NCI-H187 treated with DMSO at 0.1 percent for 48 hours (cell line): ENCODE measurements at regions not wholly inside any gene's neighbourhood (a gene's known extent, or its start where the extent isn't known, plus 50 kb on each side); places are given as distances from the start of the nearest gene placed in this dataset.

Experiments
- DNase-seq: peaks from one replicate; lab custom pipeline; 2025; lab: John Stamatoyannopoulos, UW

- DNase-seq: no peak
Measured at GRCh38 chr4:138085736-138086305, 156.3 kb downstream of the SLC7A11 start.

GRCh38 chr4:138078751-138079520 lies 163.2 kb downstream of the SLC7A11 start:
- DNase-seq: no peak

GRCh38 chr4:138078253-138078652 lies 163.9 kb downstream of the SLC7A11 start:
- DNase-seq: no peak

GRCh38 chr4:138076561-138076960 lies 165.6 kb downstream of the SLC7A11 start:
- DNase-seq: no peak

- DNase-seq: no peak
Measured at GRCh38 chr4:138070816-138071215, 171.3 kb downstream of the SLC7A11 start.

GRCh38 chr4:138063581-138063980 lies 178.6 kb downstream of the SLC7A11 start:
- DNase-seq: no peak

GRCh38 chr4:138062929-138063328 lies 179.2 kb downstream of the SLC7A11 start:
- no peak for DNase-seq

- no peak for DNase-seq
Measured at GRCh38 chr4:138056541-138056940, 185.6 kb downstream of the SLC7A11 start.

GRCh38 chr4:138055890-138056289 lies 186.3 kb downstream of the SLC7A11 start:
- no peak for DNase-seq

GRCh38 chr4:138053641-138054301 lies 188.4 kb downstream of the SLC7A11 start:
- DNase-seq: no peak

GRCh38 chr4:138052806-138053632 lies 189.1 kb downstream of the SLC7A11 start:
- no peak for DNase-seq

- no peak for DNase-seq
Measured at GRCh38 chr4:138051157-138051556, 191.0 kb downstream of the SLC7A11 start.

- DNase-seq: no peak
Measured at GRCh38 chr4:138050601-138051000, 191.5 kb downstream of the SLC7A11 start.

GRCh38 chr4:138049355-138049754 lies 192.8 kb downstream of the SLC7A11 start:
- no peak for DNase-seq

- no peak for DNase-seq
Measured at GRCh38 chr4:138047290-138047689, 194.9 kb downstream of the SLC7A11 start.

GRCh38 chr4:138045036-138045435 lies 197.1 kb downstream of the SLC7A11 start:
- no peak for DNase-seq

- DNase-seq: no peak
Measured at GRCh38 chr4:138039010-138039409, 203.1 kb downstream of the SLC7A11 start.

- DNase-seq: no peak
Measured at GRCh38 chr4:138037696-138038095, 204.5 kb downstream of the SLC7A11 start.

- DNase-seq: no peak
Measured at GRCh38 chr4:138035781-138036258, 206.3 kb downstream of the SLC7A11 start.

- no peak for DNase-seq
Measured at GRCh38 chr4:138034871-138035270, 207.3 kb downstream of the SLC7A11 start.

- DNase-seq: no peak
Measured at GRCh38 chr4:138032222-138032621, 209.9 kb downstream of the SLC7A11 start.

- DNase-seq: no peak
Measured at GRCh38 chr4:138030375-138030774, 211.8 kb downstream of the SLC7A11 start.
